Heart left ventricle (tissue), 16 donors: ENCODE measurements at regions not wholly inside any gene's neighbourhood (a gene's known extent, or its start where the extent isn't known, plus 50 kb on each side); places are given as distances from the start of the nearest gene placed in this dataset.

Experiments used
- ATAC-seq, 4 donors: fragments of 200-7000 bp; cut with Tn5 transposase; one replicate each; pipeline ENCODE4 v1.9.1; 2020 to 2022; ENCODE audit warnings: moderate library complexity in 4 of 4, mild to moderate bottlenecking in 3 of 4, moderate number of reproducible peaks in 1 of 4
- DNase-seq, 5 donors: peaks; one replicate each; pipeline ENCODE4 v3.0.0-alpha.2; 2020
- H3K27ac ChIP-seq, 12 donors: fragments of 200-600 bp; sonication (generic) in 4 of 12; one replicate each; pipeline versions ENCODE4 v1.5.0 to v1.8.0; 2016 to 2022; ENCODE audit warnings: mild to moderate bottlenecking in 2 of 12
- H3K27me3 ChIP-seq, 9 donors: fragments of 200-600 bp; sonication (generic) in 2 of 9; one replicate each; pipeline versions ENCODE4 v1.5.1 to v1.8.0; 2016 to 2022; ENCODE audit warnings: mild to moderate bottlenecking in 3 of 9
- H3K36me3 ChIP-seq, 9 donors: fragments of 200-600 bp; sonication (generic) in 2 of 9; one replicate each; pipeline versions ENCODE4 v1.5.0 to v1.8.0; 2018 to 2022; ENCODE audit warnings: mild to moderate bottlenecking in 2 of 9
- H3K4me1 ChIP-seq, 12 donors: fragments of 200-600 bp; sonication (generic) in 4 of 12; one replicate each; pipeline versions ENCODE4 v1.5.0 to v1.8.0; 2016 to 2022; ENCODE audit warnings: mild to moderate bottlenecking in 3 of 12
- H3K4me3 ChIP-seq, 12 donors: fragments of 200-600 bp; sonication (generic) in 4 of 12; one replicate each; pipeline versions ENCODE4 v1.5.0 to v1.8.0; 2017 to 2022; ENCODE audit warnings: mild to moderate bottlenecking in 9 of 12, moderate library complexity in 4 of 12
- H3K9me3 ChIP-seq, 12 donors: fragments of 200-600 bp; sonication (generic) in 4 of 12; one replicate each; pipeline versions ENCODE4 v1.5.0 to v1.8.0; 2016 to 2022; ENCODE audit warnings: mild to moderate bottlenecking in 1 of 12
- POLR2A ChIP-seq, 2 donors: fragments of 450-650 bp; IDR thresholded peaks; one replicate each; pipeline ENCODE4 v1.6.1; 2017; ENCODE audit warnings: antibody characterized with exemption in 2 of 2, mild to moderate bottlenecking in 2 of 2, moderate library complexity in 2 of 2
- WGBS, 4 donors: extraction: QIAGEN DNeasy Blood & Tissue Kit in 2 of 4; methylation state at CpG; one replicate each; pipeline versions ENCODE4 v1.1.5 to v1.1.7; 2013 to 2018; 5-methylcytosine and 5-hydroxymethylcytosine counted together
- intact Hi-C, 10 donors: fragments of 100-400 bp; cut with DNase I; formaldehyde crosslinking; loops; one replicate each; pipeline versions ENCODE4 v1.11.1 to v1.14.2; 2022
- TF ChIP-seq, protein P1 (sequence below), 12 donors: fragments of 200-600 bp; sonication (generic) in 4 of 12; IDR thresholded peaks; one replicate each; pipeline versions ENCODE4 v1.5.0 to v1.8.0; 2018 to 2022; ENCODE audit warnings: antibody characterized with exemption in 12 of 12, mild to moderate bottlenecking in 5 of 12
- donor health status: ischemic (EF 13 %, LVEDD 7.1; RV severe dilation, severe dysfunction).
- donor health status: healthy with polysubstance abuse.
- donor health status: DM: no; HTN: yes; CAD: no.
- donor health status: DM: no; HTN: no; CAD: no.
- donor health status: ischemic (EF 25% LVEDD 6.9; RV normal size, moderate dysfunction).
- donor health status: ischemic (EF 25% LVEDD 5.7; RV mildly dilated, moderate dysfunction).
- donor health status: healthy.
- donor health status: DM: yes; HTN: yes; CAD: no.
- donor health status: ischemic (EF 35%, LVEDD 5.7; RV mildly dilated, moderate dysfunction).
- donor health status: nonischemic (EF 11% LVEDD 7.7; RV severe dilation, severe dysfunction).
- donor health status: DM: yes; HTN: yes; CAD: no.
- donor health status: PGD.
- donor health status: ischemic (EF 29% LVEDD 5.4; RV normal size, mild dysfunction).
- donor health status: nonischemic (EF 23%, LVEDD 6.1; RV moderate dilation, normal function).

DNA sequence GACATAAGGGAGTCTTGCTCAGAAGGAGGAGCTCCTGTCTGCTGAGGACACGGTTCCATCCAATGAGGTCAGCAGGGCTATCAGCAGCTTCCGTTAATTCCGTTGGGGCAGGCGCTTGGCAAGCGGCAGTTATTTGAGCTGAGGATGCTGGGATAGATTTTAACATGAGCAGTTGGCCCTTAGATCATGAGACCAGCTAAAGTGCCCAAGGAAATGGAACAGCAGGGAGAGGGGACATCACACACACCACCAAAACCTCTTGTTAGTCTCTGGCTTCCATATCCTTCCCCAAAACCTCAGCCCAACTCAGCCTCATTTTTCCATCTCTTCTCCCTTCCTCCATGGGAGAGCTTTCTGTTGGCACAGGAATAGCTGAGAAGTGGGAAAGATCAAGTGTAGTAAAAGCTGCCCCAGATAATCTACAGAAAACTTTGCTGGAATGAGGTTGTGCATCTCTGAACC is 138.7 kb upstream of the PZP start:
- Histone ChIP-seq H3K4me3 (no peak overlapping the region), H3K27ac (no peak overlapping the region), H3K36me3 (no peaks in the 10 kb centered on the region), H3K9me3 (peaks cover 0 to under 1% (median 0%) of the 10 kb centered on the region in 12 donors), H3K27me3 (no peaks in the 10 kb centered on the region), H3K4me1 (no peaks in the 10 kb centered on the region)
- WGBS, 4 donors = 25 to 41% (median 36%) methylated on average over 5 of the region's 5 CpGs
- ATAC-seq (peak in 1 of 4 donors; percentile 36), DNase-seq (no peak)
- TF ChIP-seq POLR2A (IDR thresholded peaks at IDR 0.05) = no peak
- TF ChIP-seq, protein P1, sequence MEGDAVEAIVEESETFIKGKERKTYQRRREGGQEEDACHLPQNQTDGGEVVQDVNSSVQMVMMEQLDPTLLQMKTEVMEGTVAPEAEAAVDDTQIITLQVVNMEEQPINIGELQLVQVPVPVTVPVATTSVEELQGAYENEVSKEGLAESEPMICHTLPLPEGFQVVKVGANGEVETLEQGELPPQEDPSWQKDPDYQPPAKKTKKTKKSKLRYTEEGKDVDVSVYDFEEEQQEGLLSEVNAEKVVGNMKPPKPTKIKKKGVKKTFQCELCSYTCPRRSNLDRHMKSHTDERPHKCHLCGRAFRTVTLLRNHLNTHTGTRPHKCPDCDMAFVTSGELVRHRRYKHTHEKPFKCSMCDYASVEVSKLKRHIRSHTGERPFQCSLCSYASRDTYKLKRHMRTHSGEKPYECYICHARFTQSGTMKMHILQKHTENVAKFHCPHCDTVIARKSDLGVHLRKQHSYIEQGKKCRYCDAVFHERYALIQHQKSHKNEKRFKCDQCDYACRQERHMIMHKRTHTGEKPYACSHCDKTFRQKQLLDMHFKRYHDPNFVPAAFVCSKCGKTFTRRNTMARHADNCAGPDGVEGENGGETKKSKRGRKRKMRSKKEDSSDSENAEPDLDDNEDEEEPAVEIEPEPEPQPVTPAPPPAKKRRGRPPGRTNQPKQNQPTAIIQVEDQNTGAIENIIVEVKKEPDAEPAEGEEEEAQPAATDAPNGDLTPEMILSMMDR (IDR thresholded peaks at IDR 0.05) = no peak
- intact Hi-C loops = no loop called here

DNA sequence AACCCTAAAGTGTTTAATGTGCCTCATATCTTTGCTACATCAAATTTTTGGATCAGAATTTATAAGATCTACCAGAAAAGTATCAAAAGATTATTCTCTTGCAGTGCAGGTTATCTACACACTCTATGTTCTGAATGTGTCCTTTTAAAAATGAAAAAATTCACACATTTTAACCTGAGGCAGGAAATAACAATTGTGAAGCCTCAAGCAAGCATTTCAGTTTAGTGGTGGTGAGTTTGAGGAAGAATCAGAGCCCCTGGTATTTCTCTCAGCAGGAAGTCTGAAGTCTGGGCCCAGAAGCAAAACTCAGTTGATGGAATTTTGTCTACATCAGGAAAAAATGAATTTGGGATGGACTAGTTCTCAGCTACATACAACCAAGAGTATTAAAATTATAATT is 137.0 kb upstream of the PZP start:
- no peaks in the 10 kb centered on the region for H3K36me3 ChIP-seq
- ATAC-seq (no peak), DNase-seq (no peak)
- no peak for TF ChIP-seq POLR2A (IDR thresholded peaks at IDR 0.05)
- TF ChIP-seq, protein P1 (IDR thresholded peaks at IDR 0.05) = no peak
- H3K27ac ChIP-seq = no peak overlapping the region
- H3K27me3 ChIP-seq = no peaks in the 10 kb centered on the region
- intact Hi-C loops = no loop called here
- no peak overlapping the region for H3K4me3 ChIP-seq
- no peaks in the 10 kb centered on the region for H3K4me1 ChIP-seq
- H3K9me3 ChIP-seq = no peaks in the 10 kb centered on the region

DNA sequence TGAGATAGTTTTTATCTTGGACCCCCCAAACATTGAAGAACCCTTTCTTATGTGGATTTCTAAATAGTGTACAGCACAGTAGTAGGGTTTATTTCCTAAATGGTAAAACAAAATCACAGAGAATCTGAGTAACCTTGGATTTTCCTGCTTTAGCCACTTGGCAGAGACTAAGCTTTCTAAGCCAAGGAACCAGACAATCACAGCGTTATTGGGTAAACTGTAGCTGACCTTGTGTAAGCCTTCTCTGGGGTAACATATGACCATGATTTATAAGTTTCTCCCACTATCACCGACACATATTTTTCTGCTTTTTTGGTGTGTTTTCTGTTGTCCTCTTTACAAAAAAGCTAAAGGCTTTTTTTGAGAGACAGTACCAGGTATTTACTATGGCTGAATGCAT is 136.3 kb upstream of the PZP start:
- TF ChIP-seq, protein P1 (IDR thresholded peaks at IDR 0.05) = no peak
- no peak for TF ChIP-seq POLR2A (IDR thresholded peaks at IDR 0.05)
- ATAC-seq = no peak
- no peak overlapping the region for H3K4me3 ChIP-seq
- H3K9me3 ChIP-seq = no peaks in the 10 kb centered on the region
- intact Hi-C loops = no loop called here
- WGBS, 4 donors = 65 to 80% (median 70%) methylated on average over 2 of the region's 2 CpGs
- no peaks in the 10 kb centered on the region for H3K4me1 ChIP-seq
- H3K27me3 ChIP-seq = no peaks in the 10 kb centered on the region
- no peaks in the 10 kb centered on the region for H3K36me3 ChIP-seq
- no peak for DNase-seq
- no peak overlapping the region for H3K27ac ChIP-seq

DNA sequence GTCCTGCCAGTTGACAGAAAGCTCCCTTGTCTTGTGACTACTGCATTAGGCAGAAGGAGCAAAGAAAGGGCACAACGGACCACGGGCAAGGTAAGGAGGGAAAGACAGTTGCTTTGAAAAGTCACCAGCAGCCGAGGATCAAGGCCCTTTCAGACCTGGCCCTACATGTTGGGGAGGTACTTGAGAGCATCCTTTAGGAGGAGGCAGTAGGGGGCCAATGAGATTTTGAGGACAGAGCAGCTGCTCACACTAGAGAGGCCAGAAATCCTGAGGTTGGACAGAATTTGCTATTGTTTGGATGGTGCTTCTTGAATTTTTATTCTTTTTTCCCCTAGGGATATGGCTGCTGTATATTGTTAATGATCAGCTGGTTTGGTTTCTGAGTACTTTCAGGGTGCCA is 135.5 kb upstream of the PZP start:
- TF ChIP-seq, protein P1 (IDR thresholded peaks at IDR 0.05) = no peak
- TF ChIP-seq POLR2A (IDR thresholded peaks at IDR 0.05) = no peak
- 61 to 72% (median 67%) methylated on average over 3 of the region's 3 CpGs for WGBS, 4 donors
- H3K9me3 ChIP-seq = no peaks in the 10 kb centered on the region
- ATAC-seq (no peak), DNase-seq (no peak)
- H3K4me3 ChIP-seq = no peak overlapping the region
- no peaks in the 10 kb centered on the region for H3K36me3 ChIP-seq
- H3K4me1 ChIP-seq = no peaks in the 10 kb centered on the region
- H3K27me3 ChIP-seq = no peaks in the 10 kb centered on the region
- no peak overlapping the region for H3K27ac ChIP-seq
- intact Hi-C loops = no loop called here
